ENCODE measurements at regions not wholly inside any gene's neighbourhood (a gene's known extent, or its start where the extent isn't known, plus 50 kb on each side); places are given as distances from the start of the nearest gene placed in this dataset.

GRCh38 chr2:63676135-63676534, 87.4 kb downstream of the MDH1 start:
- TF ChIP-seq GATA2 (IDR thresholded peaks at IDR 0.05; ENCODE audit: low read depth, low read length), result no peak
- no peak for TF ChIP-seq GATA3 (IDR thresholded peaks at IDR 0.05; ENCODE audit: low read depth, low read length)

GRCh38 chr2:63678085-63678484, 89.3 kb downstream of the MDH1 start:
- TF ChIP-seq GATA2 (IDR thresholded peaks at IDR 0.05; ENCODE audit: low read depth, low read length) (no peak), GATA3 (IDR thresholded peaks at IDR 0.05; ENCODE audit: low read depth, low read length) (no peak)

DNA sequence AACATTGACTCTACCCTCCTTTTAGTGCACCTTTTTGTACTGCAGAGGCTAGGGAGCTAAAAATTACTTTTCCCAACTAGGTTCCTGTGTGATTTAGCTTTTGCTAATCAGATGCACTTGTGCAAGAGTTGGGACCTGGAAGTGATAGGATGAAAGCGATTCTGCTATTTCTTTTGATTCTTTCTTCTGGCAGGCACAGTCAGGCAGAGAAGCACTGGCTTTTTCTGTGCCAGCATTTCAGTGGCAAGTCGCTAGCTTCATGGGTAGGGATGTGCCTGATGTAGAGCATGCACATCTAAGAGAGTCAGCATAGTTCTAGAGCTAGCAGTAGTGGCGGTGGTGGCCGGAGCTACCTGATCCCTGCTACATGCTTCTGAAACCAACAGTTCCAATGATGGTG, 89.8 kb downstream of the MDH1 start:
- TF ChIP-seq GATA2 (IDR thresholded peaks at IDR 0.05; ENCODE audit: low read depth, low read length) (no peak), GATA3 (IDR thresholded peaks at IDR 0.05; ENCODE audit: low read depth, low read length) (no peak)

DNA sequence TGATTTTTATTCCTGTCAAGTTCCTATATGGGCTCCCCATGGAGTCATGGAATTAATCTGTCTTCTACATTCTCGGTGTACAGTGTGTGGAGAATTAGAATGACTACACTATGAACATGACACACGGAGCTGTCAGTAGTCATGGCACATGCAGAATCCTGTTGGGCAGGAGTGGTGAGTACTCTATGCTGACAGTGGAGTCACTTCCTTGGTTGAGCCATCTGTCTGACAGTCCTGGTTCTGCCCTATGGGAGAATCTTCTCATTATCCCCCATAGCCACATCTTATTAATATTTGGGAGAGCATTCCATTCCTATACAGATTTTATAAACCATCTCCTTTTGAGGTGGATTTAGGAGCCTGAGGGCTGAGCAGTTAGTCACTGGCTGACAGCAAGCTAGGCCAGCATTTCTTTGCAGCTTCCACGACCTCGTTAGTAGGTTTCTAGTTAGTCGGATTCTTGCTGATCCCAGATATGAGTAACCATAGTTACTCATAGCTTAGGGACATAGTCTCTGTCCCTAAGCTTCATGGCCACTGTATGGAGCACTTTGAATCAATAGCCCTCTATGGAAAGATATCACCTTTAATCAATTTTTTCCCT, 90.6 kb downstream of the MDH1 start:
- TF ChIP-seq GATA3 (IDR thresholded peaks at IDR 0.05; ENCODE audit: low read depth, low read length) (no peak), GATA2 (IDR thresholded peaks at IDR 0.05; ENCODE audit: low read depth, low read length) (no peak)

DNA sequence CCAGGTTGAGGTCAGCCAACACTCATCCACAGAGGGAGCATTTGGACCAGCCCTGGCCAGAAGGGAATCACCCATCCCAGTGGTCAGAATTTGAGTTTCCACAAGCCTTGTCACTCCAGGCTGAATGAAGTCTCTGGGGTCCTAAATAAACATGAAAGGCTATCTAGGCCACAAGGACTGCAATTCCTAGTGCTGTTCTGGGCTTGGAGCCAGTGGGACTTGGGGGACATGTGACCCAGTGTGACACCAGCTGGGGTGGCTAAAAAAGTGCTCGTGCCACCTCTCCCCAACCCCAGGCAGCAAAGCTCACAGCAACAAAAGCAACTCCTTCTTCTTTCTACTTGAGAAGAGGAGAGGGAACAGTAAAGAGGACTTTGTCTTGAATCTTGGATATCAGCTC, 91.7 kb downstream of the MDH1 start:
- TF ChIP-seq GATA2 (IDR thresholded peaks at IDR 0.05; ENCODE audit: low read depth, low read length) (no peak), GATA3 (IDR thresholded peaks at IDR 0.05; ENCODE audit: low read depth, low read length) (no peak)

- no peak for TF ChIP-seq GATA3 (IDR thresholded peaks at IDR 0.05; ENCODE audit: low read depth, low read length)
- TF ChIP-seq GATA2 (IDR thresholded peaks at IDR 0.05; ENCODE audit: low read depth, low read length), result no peak
These were observed 93.1 kb downstream of the MDH1 start for GRCh38 chr2:63681896-63682295.

GRCh38 chr2:63692002-63692606, 103.3 kb downstream of the MDH1 start:
- TF ChIP-seq GATA2 (IDR thresholded peaks at IDR 0.05; ENCODE audit: low read depth, low read length), result no peak
- TF ChIP-seq GATA3 (IDR thresholded peaks at IDR 0.05; ENCODE audit: low read depth, low read length), result no peak

GRCh38 chr2:63695583-63695982, 106.8 kb downstream of the MDH1 start:
- TF ChIP-seq GATA2 (IDR thresholded peaks at IDR 0.05; ENCODE audit: low read depth, low read length), result no peak
- TF ChIP-seq GATA3 (IDR thresholded peaks at IDR 0.05; ENCODE audit: low read depth, low read length), result no peak

- TF ChIP-seq GATA3 (IDR thresholded peaks at IDR 0.05; ENCODE audit: low read depth, low read length) (no peak), GATA2 (IDR thresholded peaks at IDR 0.05; ENCODE audit: low read depth, low read length) (no peak)
These were observed 107.7 kb downstream of the MDH1 start for GRCh38 chr2:63696496-63696895.

DNA sequence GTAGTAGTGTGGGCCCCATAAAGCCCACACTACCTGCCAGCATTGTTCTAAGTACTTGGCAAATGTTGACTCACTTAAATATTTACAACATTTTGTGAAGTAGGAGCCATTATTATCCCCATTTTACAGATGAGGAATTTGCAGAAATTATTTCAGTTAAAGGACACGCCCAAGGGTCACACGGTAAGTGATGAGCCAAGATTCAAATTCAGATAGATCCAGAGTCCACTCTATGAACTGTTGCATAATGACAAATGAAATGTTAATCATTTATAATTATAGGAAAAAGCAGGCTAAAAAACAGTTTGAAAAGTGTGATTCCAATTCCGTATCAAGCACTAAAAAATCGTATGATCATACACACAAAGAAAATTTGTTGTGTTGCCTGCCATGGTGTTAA, 108.4 kb downstream of the MDH1 start:
- no peak for TF ChIP-seq GATA3 (IDR thresholded peaks at IDR 0.05; ENCODE audit: low read depth, low read length)
- TF ChIP-seq GATA2 (IDR thresholded peaks at IDR 0.05; ENCODE audit: low read depth, low read length), result no peak

- TF ChIP-seq GATA2 (IDR thresholded peaks at IDR 0.05; ENCODE audit: low read depth, low read length), result no peak
- TF ChIP-seq GATA3 (IDR thresholded peaks at IDR 0.05; ENCODE audit: low read depth, low read length), result no peak
These were observed 110.2 kb downstream of the MDH1 start for GRCh38 chr2:63698786-63699548.

DNA sequence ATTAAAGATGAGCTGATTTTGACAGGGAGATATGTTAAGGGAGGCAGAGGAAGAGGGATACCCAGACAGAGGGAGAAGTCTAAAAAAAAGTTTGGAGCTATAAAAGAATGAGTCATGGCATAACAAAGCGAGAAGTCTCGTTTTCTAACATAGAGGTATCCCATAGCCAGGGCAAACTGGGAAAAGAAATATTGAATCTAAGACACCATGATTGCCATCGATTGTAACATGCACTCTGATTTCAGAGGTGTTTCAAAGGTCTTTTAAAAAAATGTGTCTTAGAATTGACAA, 110.7 kb downstream of the MDH1 start:
- TF ChIP-seq GATA3 (IDR thresholded peaks at IDR 0.05; ENCODE audit: low read depth, low read length), result no peak
- no peak for TF ChIP-seq GATA2 (IDR thresholded peaks at IDR 0.05; ENCODE audit: low read depth, low read length)

DNA sequence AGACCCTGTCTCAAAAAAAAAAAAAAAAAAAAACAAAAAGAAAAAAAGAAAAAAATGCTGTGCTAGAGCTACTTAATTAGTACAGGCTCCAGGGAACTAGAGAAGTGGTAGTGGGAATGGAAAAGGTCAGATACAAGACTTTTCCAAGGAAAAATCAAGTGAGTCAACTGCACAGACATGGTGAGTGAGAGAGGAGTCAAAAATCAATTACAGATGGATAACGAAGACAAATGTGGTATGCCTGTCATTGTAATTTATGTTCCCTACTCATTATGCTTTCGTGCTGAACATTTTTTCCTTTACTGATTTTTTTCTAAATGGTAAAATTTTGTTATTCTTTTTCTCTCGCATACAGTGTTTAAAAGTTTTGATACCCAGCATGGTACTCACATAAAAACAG, 111.5 kb downstream of the MDH1 start:
- TF ChIP-seq GATA3 (IDR thresholded peaks at IDR 0.05; ENCODE audit: low read depth, low read length), result no peak
- TF ChIP-seq GATA2 (IDR thresholded peaks at IDR 0.05; ENCODE audit: low read depth, low read length), result no peak

DNA sequence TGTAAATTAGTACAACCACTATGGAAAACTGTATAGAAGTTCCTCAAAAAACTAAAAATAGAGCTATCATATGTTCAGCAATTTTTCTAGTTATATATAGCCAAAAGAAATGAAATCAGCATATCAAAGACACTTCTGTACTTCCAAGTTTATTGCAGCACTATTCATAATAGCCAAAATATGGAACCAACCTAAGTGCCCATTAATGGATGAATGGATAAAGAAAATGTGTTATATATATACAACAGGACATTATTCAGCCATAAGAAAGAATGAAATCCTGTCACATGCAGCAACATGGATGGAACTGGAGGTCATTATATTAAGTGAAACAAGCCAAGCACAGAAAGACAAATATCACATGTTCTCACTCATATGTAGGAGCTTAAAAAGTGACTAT, 112.6 kb downstream of the MDH1 start:
- TF ChIP-seq GATA3 (IDR thresholded peaks at IDR 0.05; ENCODE audit: low read depth, low read length) (no peak), GATA2 (IDR thresholded peaks at IDR 0.05; ENCODE audit: low read depth, low read length) (no peak)

DNA sequence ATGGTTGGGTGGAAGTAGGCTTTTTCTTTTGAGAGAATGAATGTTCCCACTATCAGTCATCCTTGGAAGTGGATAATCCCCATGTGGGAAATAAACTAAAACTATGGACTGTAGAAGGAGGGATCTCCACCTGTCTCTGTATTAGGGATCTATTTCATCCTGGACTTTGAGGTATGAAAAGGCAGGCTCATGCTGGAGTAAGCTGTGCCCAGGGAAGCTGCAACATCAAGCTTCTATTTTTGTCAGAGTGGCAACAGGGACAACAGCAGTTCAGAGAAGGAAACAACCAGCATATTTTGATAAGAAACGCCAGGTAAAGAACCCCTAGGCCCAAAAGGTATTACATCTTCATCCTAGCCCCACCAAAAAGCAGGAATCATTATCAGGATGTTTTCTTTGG, 122.0 kb downstream of the MDH1 start:
- TF ChIP-seq GATA2 (IDR thresholded peaks at IDR 0.05; ENCODE audit: low read depth, low read length), result no peak
- no peak for TF ChIP-seq GATA3 (IDR thresholded peaks at IDR 0.05; ENCODE audit: low read depth, low read length)
